SK-N-MC (cell line): ENCODE measurements at regions not wholly inside any gene's neighbourhood (a gene's known extent, or its start where the extent isn't known, plus 50 kb on each side); places are given as distances from the start of the nearest gene placed in this dataset.

Source experiments
- DNase-seq: peaks from one replicate; pipeline ENCODE4 v3.0.0-alpha.2; 2011; ENCODE audit warnings: low read depth, low spot score
- H3K27ac ChIP-seq: fragments of 200-600 bp; sonication (generic); 2 replicates; pipeline ENCODE4 v1.5.1; 2016; ENCODE audit warnings: mixed run types
- H3K36me3 ChIP-seq: fragments of 200-600 bp; sonication (generic); 2 replicates; pipeline ENCODE4 v1.6.1; 2017; ENCODE audit warnings: antibody characterized with exemption, low read length, mixed read lengths; ENCODE audit not compliant: insufficient read depth
- H3K4me3 ChIP-seq: fragments of 200-600 bp; sonication (generic); 2 replicates; pipeline ENCODE4 v1.5.1; 2016
- H3K9ac ChIP-seq: fragments of 200-600 bp; sonication (generic); 2 replicates; pipeline ENCODE4 v1.8.0; 2017; ENCODE audit warnings: mixed run types, mixed read lengths; ENCODE audit not compliant: insufficient read length
- H3K9me3 ChIP-seq: fragments of 200-600 bp; sonication (generic); 2 replicates; pipeline ENCODE4 v1.6.1; 2017; ENCODE audit warnings: low read depth, mild to moderate bottlenecking, antibody characterized with exemption, low read length, moderate library complexity, mixed read lengths
- EZH2 ChIP-seq: fragments of 200-600 bp; sonication (generic); IDR thresholded peaks from one replicate; pipeline ENCODE4 v1.6.1; 2017; ENCODE audit warnings: antibody characterized with exemption
- FOXP2 ChIP-seq: optimal IDR thresholded peaks from 2 replicates; pipeline ENCODE3; 2011; ENCODE audit warnings: mild to moderate bottlenecking, moderate library complexity; ENCODE audit not compliant: insufficient read depth; ENCODE audit errors: extremely low read length, control extremely low read depth
- POLR2AphosphoS5 ChIP-seq: IDR thresholded peaks from 2 replicates; pipeline ENCODE4 v1.6.1; 2012; ENCODE audit warnings: mild to moderate bottlenecking, low read depth, low read length, borderline replicate concordance

DNA sequence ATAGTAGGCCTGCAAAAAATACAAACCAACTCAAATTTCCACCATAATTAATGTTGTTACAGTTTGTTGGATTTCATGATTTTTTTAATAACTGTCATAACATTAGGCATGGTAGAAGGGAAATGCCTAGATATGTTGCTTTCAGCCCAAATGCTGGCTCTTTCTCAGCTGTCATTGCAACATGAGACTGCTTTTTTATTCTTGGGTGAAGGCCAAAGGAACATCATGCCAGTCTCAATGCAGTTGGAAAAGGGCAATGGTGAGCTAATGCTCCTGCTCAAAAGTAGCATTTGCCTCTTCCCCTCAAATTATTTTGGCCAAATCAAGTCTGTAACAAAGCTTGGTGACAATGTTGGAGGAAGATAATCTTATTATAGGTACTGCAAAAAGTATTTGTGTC is 877.7 kb upstream of the PRMT6 start:
- DNase-seq, result no peak

GRCh38 chr1:106181866-106182265 is 874.6 kb upstream of the PRMT6 start:
- no peak overlapping the region for H3K27ac ChIP-seq
- H3K36me3 ChIP-seq, result no peaks in the 10 kb centered on the region
- H3K4me3 ChIP-seq, result no peak overlapping the region
- no peak for DNase-seq
- no peak overlapping the region for H3K9ac ChIP-seq
- H3K9me3 ChIP-seq, result no peaks in the 10 kb centered on the region
- no peak for TF ChIP-seq FOXP2
- no peak for TF ChIP-seq EZH2
- no peak for TF ChIP-seq POLR2AphosphoS5

More for the DNA sequence above, 877.7 kb upstream of the PRMT6 start:
- no peaks in the 10 kb centered on the region; the same call in 1 of the 2 replicates for H3K9me3 ChIP-seq
- TF ChIP-seq EZH2 (no peak), POLR2AphosphoS5 (no peak), FOXP2 (no peak)
- no peaks in the 10 kb centered on the region for H3K36me3 ChIP-seq
- no peak overlapping the region for H3K27ac ChIP-seq
- H3K9ac ChIP-seq, result no peak overlapping the region
- no peak overlapping the region for H3K4me3 ChIP-seq

GRCh38 chr1:106185089-106185488 is 871.4 kb upstream of the PRMT6 start:
- DNase-seq, result no peak
- no peaks in the 10 kb centered on the region for H3K36me3 ChIP-seq
- no peak overlapping the region for H3K9ac ChIP-seq
- H3K4me3 ChIP-seq, result no peak overlapping the region
- H3K9me3 ChIP-seq, result no peaks in the 10 kb centered on the region
- TF ChIP-seq EZH2 (no peak), POLR2AphosphoS5 (no peak), FOXP2 (no peak)
- no peak overlapping the region for H3K27ac ChIP-seq

DNA sequence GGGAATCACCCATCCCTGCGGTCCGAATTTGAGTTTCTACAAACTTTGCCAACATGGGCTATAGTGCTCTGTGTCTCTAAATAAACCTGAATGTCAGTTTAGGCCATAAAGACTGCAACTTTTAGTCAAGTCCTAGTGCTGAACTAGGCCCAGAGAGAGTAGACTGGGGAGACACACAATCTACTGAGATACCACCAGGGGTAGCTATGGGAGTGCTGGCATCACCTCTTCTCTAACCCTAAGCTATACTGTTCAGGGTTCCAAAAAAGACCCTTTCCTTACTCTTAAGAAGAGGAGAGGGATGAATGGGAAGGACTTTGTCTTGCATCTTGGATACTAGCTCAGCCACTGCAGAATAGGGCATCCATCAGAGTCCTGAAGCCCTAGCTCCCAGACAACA is 866.7 kb upstream of the PRMT6 start:
- Histone ChIP-seq H3K27ac (no peak overlapping the region), H3K9ac (no peak overlapping the region), H3K4me3 (no peak overlapping the region), H3K9me3 (no peaks in the 10 kb centered on the region), H3K36me3 (no peaks in the 10 kb centered on the region)
- TF ChIP-seq POLR2AphosphoS5, result no peak
- TF ChIP-seq FOXP2, result no peak
- no peak for TF ChIP-seq EZH2
- no peak for DNase-seq

DNA sequence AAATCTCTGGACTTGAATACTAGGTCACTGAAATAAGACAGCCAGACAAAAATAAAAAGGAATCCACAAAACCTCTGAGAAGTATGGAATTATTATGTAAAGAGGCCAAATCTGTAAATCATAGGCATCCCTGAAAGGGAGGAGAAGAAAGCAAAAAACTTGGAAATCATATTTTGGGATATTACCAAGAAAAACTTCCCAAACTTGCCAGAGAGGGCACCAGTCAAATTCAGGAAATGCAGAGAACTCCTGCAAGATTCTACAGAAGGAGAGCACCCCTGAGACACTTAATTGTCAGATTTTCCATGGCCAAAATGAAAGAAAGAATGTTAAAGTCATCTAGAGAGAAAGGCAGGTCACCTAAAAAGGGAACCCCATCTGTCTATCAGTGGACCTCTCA is 862.3 kb upstream of the PRMT6 start:
- no peak overlapping the region for H3K4me3 ChIP-seq
- H3K9me3 ChIP-seq, result no peaks in the 10 kb centered on the region
- no peak overlapping the region for H3K27ac ChIP-seq
- DNase-seq, result no peak
- no peaks in the 10 kb centered on the region for H3K36me3 ChIP-seq
- H3K9ac ChIP-seq, result no peak overlapping the region
- no peak for TF ChIP-seq POLR2AphosphoS5
- TF ChIP-seq FOXP2, result no peak

GRCh38 chr1:106200711-106201110 is 855.8 kb upstream of the PRMT6 start:
- H3K4me3 ChIP-seq, result no peak overlapping the region
- no peak for TF ChIP-seq EZH2
- no peak for TF ChIP-seq POLR2AphosphoS5
- TF ChIP-seq FOXP2, result no peak
- no peaks in the 10 kb centered on the region for H3K36me3 ChIP-seq
- no peak overlapping the region for H3K9ac ChIP-seq
- no peak overlapping the region for H3K27ac ChIP-seq
- DNase-seq, result no peak
- no peaks in the 10 kb centered on the region for H3K9me3 ChIP-seq

- no peak overlapping the region for H3K9ac ChIP-seq
- H3K27ac ChIP-seq, result no peak overlapping the region
- no peak for DNase-seq
- TF ChIP-seq POLR2AphosphoS5, result no peak
- TF ChIP-seq FOXP2, result no peak
- no peak for TF ChIP-seq EZH2
- no peaks in the 10 kb centered on the region for H3K36me3 ChIP-seq
- no peak overlapping the region for H3K4me3 ChIP-seq
- H3K9me3 ChIP-seq, result no peaks in the 10 kb centered on the region
Measured at GRCh38 chr1:106207185-106207584, 849.3 kb upstream of the PRMT6 start.

DNA sequence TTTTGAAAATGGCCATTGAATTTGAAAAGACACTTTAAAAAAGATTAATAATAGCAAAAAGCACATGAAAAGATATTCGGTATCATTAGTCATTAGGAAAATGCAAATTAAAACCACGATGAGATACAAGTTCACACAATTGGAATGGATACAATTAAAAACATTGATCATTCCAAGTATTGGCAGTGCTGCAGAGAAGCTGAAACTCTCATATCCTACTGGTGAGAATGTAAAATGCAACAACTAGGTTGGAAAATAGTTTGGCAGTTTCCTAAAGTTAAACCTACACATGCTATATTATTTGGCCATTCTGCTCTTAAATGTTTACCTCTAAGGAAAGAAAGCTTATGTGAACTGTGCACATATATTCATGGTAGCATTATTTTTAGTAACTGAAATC is 838.7 kb upstream of the PRMT6 start:
- DNase-seq, result no peak
- no peak overlapping the region for H3K9ac ChIP-seq
- H3K9me3 ChIP-seq, result no peaks in the 10 kb centered on the region
- H3K27ac ChIP-seq, result no peak overlapping the region
- H3K4me3 ChIP-seq, result no peak overlapping the region
- no peaks in the 10 kb centered on the region for H3K36me3 ChIP-seq
- TF ChIP-seq POLR2AphosphoS5 (no peak), EZH2 (no peak), FOXP2 (no peak)

DNA sequence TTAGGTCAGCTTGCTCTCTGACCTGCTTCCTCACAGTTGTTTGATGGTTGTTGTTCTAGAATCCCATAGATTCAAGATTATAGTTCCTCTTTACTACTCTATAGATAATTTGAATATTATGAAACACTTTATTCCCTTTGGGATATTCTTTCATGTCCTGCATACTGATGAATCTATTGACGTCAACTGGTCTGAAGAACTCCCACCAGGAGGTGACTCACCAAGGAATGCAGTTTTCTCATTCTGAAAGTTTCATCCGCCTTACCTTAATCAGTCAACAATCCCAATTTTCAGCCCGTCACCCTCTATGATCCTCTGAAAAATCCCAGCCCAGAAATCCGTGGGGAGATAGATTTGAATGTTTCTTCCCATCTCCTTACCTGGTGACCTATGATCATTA is 834.1 kb upstream of the PRMT6 start:
- Histone ChIP-seq H3K27ac (no peak overlapping the region), H3K4me3 (no peak overlapping the region), H3K9ac (no peak overlapping the region), H3K9me3 (no peaks in the 10 kb centered on the region), H3K36me3 (no peaks in the 10 kb centered on the region; the same call in 1 of the 2 replicates)
- no peak for DNase-seq
- no peak for TF ChIP-seq EZH2
